ENCODE measurements at regions not wholly inside any gene's neighbourhood (a gene's known extent, or its start where the extent isn't known, plus 50 kb on each side); places are given as distances from the start of the nearest gene placed in this dataset.

DNA sequence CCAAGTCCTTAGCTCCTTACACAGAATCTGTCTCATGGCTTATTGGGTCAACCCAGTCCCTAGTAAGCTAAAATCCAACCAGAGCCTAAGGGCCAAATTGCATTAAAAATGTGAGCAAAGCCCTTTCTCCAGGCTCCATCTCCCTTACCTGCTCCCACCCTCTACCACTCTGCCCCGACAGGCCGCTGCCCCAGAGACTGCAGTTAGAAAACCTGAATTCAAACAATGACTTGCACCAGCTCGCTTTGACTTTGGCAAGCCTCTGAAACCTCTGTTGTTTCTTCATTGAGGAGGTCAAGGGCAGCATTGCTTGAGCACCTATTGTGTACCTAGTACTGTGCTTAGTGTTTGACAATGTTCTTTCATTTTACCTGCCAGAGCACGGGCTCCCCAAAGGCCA, 188.1 kb upstream of the PMEPA1 start:
- no peaks in the 10 kb centered on the region for H3K79me2 ChIP-seq (ENCODE audit: insufficient read depth, low read depth, low read length)
- ChIA-PET POLR2A (interaction anchor here (1.0 to 1.6 kb wide), 2 partner anchors 8 to 27 kb away, joined by 3 to 5 read pairs; no protein-coding TSS in a partner anchor), CTCF (ENCODE audit: unreplicated experiment) (no interaction called here)
- intact Hi-C loops (cut with micrococcal nuclease; ENCODE audit: unreplicated experiment) = no loop called here
- no peak overlapping the region for H2AFZ ChIP-seq (ENCODE audit: low read length)
- H3K4me3 ChIP-seq (ENCODE audit: low read depth, low read length, poor library complexity, severe bottlenecking) = no peak overlapping the region
- H3K4me2 ChIP-seq (ENCODE audit: low read length) = no peak overlapping the region
- no peaks in the 10 kb centered on the region for H3K9me3 ChIP-seq (ENCODE audit: low read length)
- no peaks in the 10 kb centered on the region for H4K20me1 ChIP-seq (ENCODE audit: insufficient read depth, low read length)
- BruUV-seq (replicated peaks) = no TSS peak
- H3K9me2 ChIP-seq (ENCODE audit: insufficient read depth, low read length) = no peaks in the 10 kb centered on the region
- no peaks in the 10 kb centered on the region for H3K4me1 ChIP-seq (ENCODE audit: insufficient read depth, low read length, poor library complexity, severe bottlenecking)
- TF ChIP-seq, protein P1, sequence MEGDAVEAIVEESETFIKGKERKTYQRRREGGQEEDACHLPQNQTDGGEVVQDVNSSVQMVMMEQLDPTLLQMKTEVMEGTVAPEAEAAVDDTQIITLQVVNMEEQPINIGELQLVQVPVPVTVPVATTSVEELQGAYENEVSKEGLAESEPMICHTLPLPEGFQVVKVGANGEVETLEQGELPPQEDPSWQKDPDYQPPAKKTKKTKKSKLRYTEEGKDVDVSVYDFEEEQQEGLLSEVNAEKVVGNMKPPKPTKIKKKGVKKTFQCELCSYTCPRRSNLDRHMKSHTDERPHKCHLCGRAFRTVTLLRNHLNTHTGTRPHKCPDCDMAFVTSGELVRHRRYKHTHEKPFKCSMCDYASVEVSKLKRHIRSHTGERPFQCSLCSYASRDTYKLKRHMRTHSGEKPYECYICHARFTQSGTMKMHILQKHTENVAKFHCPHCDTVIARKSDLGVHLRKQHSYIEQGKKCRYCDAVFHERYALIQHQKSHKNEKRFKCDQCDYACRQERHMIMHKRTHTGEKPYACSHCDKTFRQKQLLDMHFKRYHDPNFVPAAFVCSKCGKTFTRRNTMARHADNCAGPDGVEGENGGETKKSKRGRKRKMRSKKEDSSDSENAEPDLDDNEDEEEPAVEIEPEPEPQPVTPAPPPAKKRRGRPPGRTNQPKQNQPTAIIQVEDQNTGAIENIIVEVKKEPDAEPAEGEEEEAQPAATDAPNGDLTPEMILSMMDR (conservative IDR thresholded peaks at IDR 0.05; ENCODE audit: low read length) = no peak
- TF ChIP-seq EZH2phosphoT487 (IDR thresholded peaks at IDR 0.05; ENCODE audit: borderline replicate concordance, low read depth, low read length) = no peak
- H3K36me3 ChIP-seq (ENCODE audit: insufficient read depth, low read length) = no peaks in the 10 kb centered on the region
- no peak overlapping the region for H3K27ac ChIP-seq (ENCODE audit: low read depth, low read length, poor library complexity, severe bottlenecking)
- no peak for DNase-seq (ENCODE audit: low spot score)

DNA sequence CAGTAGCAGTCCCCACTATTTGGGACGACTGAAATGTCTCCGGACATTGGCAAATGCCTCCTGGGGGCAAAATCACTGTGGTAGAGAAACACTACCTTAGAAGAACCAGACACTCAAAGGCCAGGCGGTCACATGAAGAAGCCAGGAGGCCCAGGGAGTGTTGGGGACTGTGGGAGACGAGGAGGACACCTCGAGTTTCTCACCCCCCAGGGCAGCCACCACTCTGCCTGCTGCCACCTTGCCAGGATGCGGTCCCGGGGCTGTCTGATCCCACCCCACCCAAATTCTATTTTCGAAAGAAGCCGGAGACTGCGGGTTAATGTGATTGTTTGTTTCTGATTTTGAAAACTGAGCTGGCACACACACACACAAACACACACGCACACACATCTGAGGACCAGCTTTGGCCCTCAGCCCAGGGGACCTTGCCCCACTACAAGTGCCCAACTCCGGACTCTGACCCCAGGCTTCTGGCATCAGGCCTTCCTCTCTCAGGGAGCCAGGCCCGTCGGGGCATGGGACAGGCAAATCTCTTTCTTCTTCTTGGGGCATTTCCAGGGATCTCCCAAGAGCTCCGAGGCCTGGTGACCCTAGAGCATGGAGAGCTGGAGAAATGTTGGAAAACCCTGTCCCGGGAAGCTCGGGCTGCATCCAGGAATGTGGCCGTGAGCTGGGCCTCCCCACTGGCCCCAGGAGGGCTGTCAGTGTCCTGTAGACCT, 187.5 kb upstream of the PMEPA1 start:
- Histone ChIP-seq H4K20me1 (ENCODE audit: insufficient read depth, low read length) (no peaks in the 10 kb centered on the region), H3K9me3 (ENCODE audit: low read length) (no peaks in the 10 kb centered on the region), H3K4me3 (ENCODE audit: low read depth, low read length, poor library complexity, severe bottlenecking) (no peak overlapping the region), H2AFZ (ENCODE audit: low read length) (no peak overlapping the region), H3K36me3 (ENCODE audit: insufficient read depth, low read length) (no peaks in the 10 kb centered on the region), H3K27ac (ENCODE audit: low read depth, low read length, poor library complexity, severe bottlenecking) (no peak overlapping the region), H3K4me1 (ENCODE audit: insufficient read depth, low read length, poor library complexity, severe bottlenecking) (no peaks in the 10 kb centered on the region), H3K4me2 (ENCODE audit: low read length) (no peak overlapping the region), H3K79me2 (ENCODE audit: insufficient read depth, low read depth, low read length) (no peaks in the 10 kb centered on the region), H3K9me2 (ENCODE audit: insufficient read depth, low read length) (no peaks in the 10 kb centered on the region)
- BruUV-seq (replicated peaks) = no TSS peak
- TF ChIP-seq EZH2phosphoT487 (IDR thresholded peaks at IDR 0.05; ENCODE audit: borderline replicate concordance, low read depth, low read length) = no peak
- TF ChIP-seq, protein P1 (conservative IDR thresholded peaks at IDR 0.05; ENCODE audit: low read length) = no peak
- intact Hi-C loops (cut with micrococcal nuclease; ENCODE audit: unreplicated experiment) = no loop called here
- DNase-seq (ENCODE audit: low spot score) = no peak
- CTCF ChIA-PET (ENCODE audit: unreplicated experiment) = no interaction called here
- POLR2A ChIA-PET = interaction anchor here (1.0 to 1.6 kb wide), 2 partner anchors 9 to 26 kb away, joined by 3 to 5 read pairs; no protein-coding TSS in a partner anchor

DNA sequence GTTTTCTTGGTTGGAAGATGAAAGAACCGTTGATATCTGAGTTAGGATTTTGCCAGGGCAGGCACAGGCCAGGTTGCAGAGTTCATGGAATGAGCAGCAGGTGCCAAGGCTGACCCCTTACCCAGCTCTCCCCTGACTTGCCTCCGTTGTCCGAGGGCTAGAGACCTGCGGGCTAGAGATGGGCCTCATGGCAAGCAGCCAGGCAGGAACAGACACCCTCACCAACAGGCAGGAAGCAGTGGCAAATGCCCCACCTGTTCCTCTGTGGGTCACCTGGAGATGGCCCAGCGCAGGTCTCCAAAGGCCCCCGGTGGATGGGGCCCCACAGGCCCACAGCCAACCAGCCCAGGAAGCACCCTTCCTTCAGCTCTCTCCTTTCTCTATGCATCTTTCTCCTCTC, 186.7 kb upstream of the PMEPA1 start:
- Histone ChIP-seq H3K4me3 (ENCODE audit: low read depth, low read length, poor library complexity, severe bottlenecking) (no peak overlapping the region), H3K36me3 (ENCODE audit: insufficient read depth, low read length) (no peaks in the 10 kb centered on the region), H3K9me3 (ENCODE audit: low read length) (no peaks in the 10 kb centered on the region), H3K27ac (ENCODE audit: low read depth, low read length, poor library complexity, severe bottlenecking) (no peak overlapping the region), H2AFZ (ENCODE audit: low read length) (no peak overlapping the region), H3K4me1 (ENCODE audit: insufficient read depth, low read length, poor library complexity, severe bottlenecking) (no peaks in the 10 kb centered on the region), H3K9me2 (ENCODE audit: insufficient read depth, low read length) (no peaks in the 10 kb centered on the region), H3K79me2 (ENCODE audit: insufficient read depth, low read depth, low read length) (no peaks in the 10 kb centered on the region), H3K4me2 (ENCODE audit: low read length) (no peak overlapping the region), H4K20me1 (ENCODE audit: insufficient read depth, low read length) (no peaks in the 10 kb centered on the region)
- TF ChIP-seq EZH2phosphoT487 (IDR thresholded peaks at IDR 0.05; ENCODE audit: borderline replicate concordance, low read depth, low read length) = no peak
- TF ChIP-seq, protein P1 (conservative IDR thresholded peaks at IDR 0.05; ENCODE audit: low read length) = no peak
- ChIA-PET CTCF (ENCODE audit: unreplicated experiment) (no interaction called here), POLR2A (no interaction called here)
- DNase-seq (ENCODE audit: low spot score) = no peak
- no TSS peak for BruUV-seq (replicated peaks)
- intact Hi-C loops (cut with micrococcal nuclease; ENCODE audit: unreplicated experiment) = no loop called here

Data from OCI-LY7 (cell line).